Upper lobe of left lung (tissue), 4 donors: ENCODE measurements at regions not wholly inside any gene's neighbourhood (a gene's known extent, or its start where the extent isn't known, plus 50 kb on each side); places are given as distances from the start of the nearest gene placed in this dataset.
"Not testable (repeated sequence)": the region's sequence is repeated elsewhere in the genome, so short reads cannot be mapped to it uniquely, and the experiment has no call there.

ENCODE experiments used
- POLR2A ChIP-seq, 4 donors: fragments of 450-650 bp; IDR thresholded peaks; one replicate each; pipeline ENCODE4 v1.5.1; 2016 to 2017; ENCODE audit warnings: antibody characterized with exemption in 4 of 4, mild to moderate bottlenecking in 2 of 4
- POLR2AphosphoS5 ChIP-seq, 2 donors: sonication (generic); formaldehyde crosslinking; IDR thresholded peaks; one replicate each; pipeline ENCODE4 v1.5.1; 2017; ENCODE audit warnings: antibody characterized with exemption in 2 of 2
- TF ChIP-seq, protein P1 (sequence below), 6 experiments: fragments of 450-650 bp in 4 of 6; fragments of 200-600 bp in 2 of 6; sonication (generic) in 2 of 6; IDR thresholded peaks; one replicate each; pipeline ENCODE4 v1.5.1; 2016 to 2019; ENCODE audit warnings: antibody characterized with exemption in 6 of 6

DNA sequence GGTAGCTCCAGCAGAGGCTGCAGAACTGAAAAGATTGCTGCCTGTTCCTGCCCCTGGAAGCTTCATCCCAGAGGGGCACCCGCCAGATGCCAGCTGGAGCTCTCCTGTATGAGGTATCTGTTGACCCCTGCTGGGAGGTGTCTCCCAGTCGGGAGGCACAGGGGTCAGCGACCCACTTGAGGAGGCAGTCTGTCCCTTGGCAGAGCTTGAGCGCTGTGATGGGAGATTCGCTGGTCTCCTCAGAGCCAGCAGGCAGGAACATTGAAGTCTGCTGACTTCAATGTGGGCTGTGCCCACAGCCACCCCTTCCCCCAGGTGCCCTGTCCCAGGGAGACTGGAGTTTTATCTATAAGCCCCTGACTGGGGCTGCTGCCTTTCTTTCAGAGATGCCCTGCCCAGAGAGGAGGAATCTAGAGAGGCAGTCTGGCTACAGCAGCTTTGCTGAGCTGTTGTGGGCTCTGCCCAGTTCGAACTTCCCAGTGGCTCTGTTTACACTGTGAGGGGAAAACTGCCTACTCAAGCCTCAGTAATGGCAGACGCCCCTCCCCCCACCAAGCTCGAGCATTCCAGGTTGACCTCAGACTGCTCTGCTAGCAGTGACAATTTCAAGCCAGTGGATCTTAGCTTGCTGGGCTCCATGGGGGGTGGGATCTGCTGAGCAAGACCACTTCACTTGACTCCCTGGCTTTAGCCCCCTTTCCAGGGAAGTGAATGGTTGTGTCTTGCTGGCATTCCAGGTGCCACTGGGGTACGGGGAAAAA lies 622.3 kb upstream of the ACTRT1 start:
- TF ChIP-seq, protein P1, sequence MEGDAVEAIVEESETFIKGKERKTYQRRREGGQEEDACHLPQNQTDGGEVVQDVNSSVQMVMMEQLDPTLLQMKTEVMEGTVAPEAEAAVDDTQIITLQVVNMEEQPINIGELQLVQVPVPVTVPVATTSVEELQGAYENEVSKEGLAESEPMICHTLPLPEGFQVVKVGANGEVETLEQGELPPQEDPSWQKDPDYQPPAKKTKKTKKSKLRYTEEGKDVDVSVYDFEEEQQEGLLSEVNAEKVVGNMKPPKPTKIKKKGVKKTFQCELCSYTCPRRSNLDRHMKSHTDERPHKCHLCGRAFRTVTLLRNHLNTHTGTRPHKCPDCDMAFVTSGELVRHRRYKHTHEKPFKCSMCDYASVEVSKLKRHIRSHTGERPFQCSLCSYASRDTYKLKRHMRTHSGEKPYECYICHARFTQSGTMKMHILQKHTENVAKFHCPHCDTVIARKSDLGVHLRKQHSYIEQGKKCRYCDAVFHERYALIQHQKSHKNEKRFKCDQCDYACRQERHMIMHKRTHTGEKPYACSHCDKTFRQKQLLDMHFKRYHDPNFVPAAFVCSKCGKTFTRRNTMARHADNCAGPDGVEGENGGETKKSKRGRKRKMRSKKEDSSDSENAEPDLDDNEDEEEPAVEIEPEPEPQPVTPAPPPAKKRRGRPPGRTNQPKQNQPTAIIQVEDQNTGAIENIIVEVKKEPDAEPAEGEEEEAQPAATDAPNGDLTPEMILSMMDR (IDR thresholded peaks at IDR 0.05) = not testable (repeated sequence)
- not testable (repeated sequence) for TF ChIP-seq POLR2A, POLR2AphosphoS5 (IDR thresholded peaks at IDR 0.05)
